Neutrophil (primary cell): ENCODE measurements at regions not wholly inside any gene's neighbourhood (a gene's known extent, or its start where the extent isn't known, plus 50 kb on each side); places are given as distances from the start of the nearest gene placed in this dataset.

Source experiments
- H3K27ac ChIP-seq: fragments of 200-600 bp; sonication (generic); 2 replicates; pipeline ENCODE4 v1.5.1; 2016; ENCODE audit warnings: mild to moderate bottlenecking, moderate library complexity
- H3K27me3 ChIP-seq: fragments of 200-600 bp; sonication (generic); 2 replicates; pipeline ENCODE4 v1.6.0; 2016; ENCODE audit warnings: mild to moderate bottlenecking
- H3K36me3 ChIP-seq: fragments of 200-600 bp; sonication (generic); 2 replicates; pipeline ENCODE4 v1.5.1; 2017
- H3K4me1 ChIP-seq, 2 experiments: fragments of 200-600 bp in 1 of 2; sonication (generic) in 1 of 2; 1 replicate in 1 of 2; 2 replicates in 1 of 2; pipeline versions ENCODE4 v1.5.1 to v1.6.1; 2013 to 2016; ENCODE audit warnings: low read depth in 1 of 2, low read length in 1 of 2, mild to moderate bottlenecking in 1 of 2, moderate library complexity in 1 of 2; ENCODE audit not compliant: control insufficient read depth in 1 of 2, insufficient read depth in 1 of 2
- H3K4me3 ChIP-seq, 2 experiments: fragments of 200-600 bp in 1 of 2; sonication (generic) in 1 of 2; 1 replicate in 1 of 2; 2 replicates in 1 of 2; pipeline ENCODE4 v1.5.1; 2013 to 2016; ENCODE audit warnings: low read depth in 1 of 2, low read length in 1 of 2, mild to moderate bottlenecking in 1 of 2, moderate library complexity in 1 of 2
- H3K9me3 ChIP-seq: fragments of 200-600 bp; sonication (generic); 2 replicates; pipeline ENCODE4 v1.5.1; 2016
- CTCF ChIP-seq: fragments of 200-600 bp; sonication (generic); IDR thresholded peaks from 2 replicates; pipeline ENCODE4 v1.5.1; 2016; ENCODE audit warnings: antibody characterized with exemption

GRCh38 chr6:6925391-6926164 is 182.2 kb upstream of the RREB1 start:
- no peaks in the 10 kb centered on the region for H3K27me3 ChIP-seq
- no peak for TF ChIP-seq CTCF
- H3K36me3 ChIP-seq, result no peaks in the 10 kb centered on the region
- peaks cover 10 to 11% of the 10 kb centered on the region in 2 experiments for H3K4me1 ChIP-seq
- no peaks in the 10 kb centered on the region for H3K9me3 ChIP-seq
- H3K27ac ChIP-seq, result no peak overlapping the region
- no peak overlapping the region for H3K4me3 ChIP-seq

DNA sequence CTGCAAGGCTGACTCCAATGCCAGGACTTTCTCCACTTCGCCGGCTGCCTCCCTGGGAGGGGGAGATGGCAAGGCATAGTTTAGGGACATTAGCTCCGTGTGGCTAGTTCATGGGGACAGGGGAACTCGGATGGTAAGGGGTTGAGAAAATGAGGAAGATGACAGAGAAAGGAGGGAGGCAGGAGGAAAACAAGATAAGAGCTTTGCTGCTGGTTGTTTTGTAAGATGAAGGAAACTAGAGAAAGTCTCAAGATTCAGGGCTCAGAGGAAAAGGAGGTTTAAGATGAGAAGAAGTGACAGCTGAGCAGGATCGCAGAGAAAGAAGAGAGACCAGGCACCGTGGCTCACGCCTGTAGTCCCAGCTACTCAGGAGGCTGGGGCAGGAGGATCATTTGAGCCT is 180.9 kb upstream of the RREB1 start:
- Histone ChIP-seq H3K36me3 (no peaks in the 10 kb centered on the region), H3K27ac (no peak overlapping the region), H3K9me3 (no peaks in the 10 kb centered on the region), H3K27me3 (no peaks in the 10 kb centered on the region), H3K4me3 (no peak overlapping the region), H3K4me1 (peaks cover 18 to 21% of the 10 kb centered on the region in 2 experiments)
- no peak for TF ChIP-seq CTCF

DNA sequence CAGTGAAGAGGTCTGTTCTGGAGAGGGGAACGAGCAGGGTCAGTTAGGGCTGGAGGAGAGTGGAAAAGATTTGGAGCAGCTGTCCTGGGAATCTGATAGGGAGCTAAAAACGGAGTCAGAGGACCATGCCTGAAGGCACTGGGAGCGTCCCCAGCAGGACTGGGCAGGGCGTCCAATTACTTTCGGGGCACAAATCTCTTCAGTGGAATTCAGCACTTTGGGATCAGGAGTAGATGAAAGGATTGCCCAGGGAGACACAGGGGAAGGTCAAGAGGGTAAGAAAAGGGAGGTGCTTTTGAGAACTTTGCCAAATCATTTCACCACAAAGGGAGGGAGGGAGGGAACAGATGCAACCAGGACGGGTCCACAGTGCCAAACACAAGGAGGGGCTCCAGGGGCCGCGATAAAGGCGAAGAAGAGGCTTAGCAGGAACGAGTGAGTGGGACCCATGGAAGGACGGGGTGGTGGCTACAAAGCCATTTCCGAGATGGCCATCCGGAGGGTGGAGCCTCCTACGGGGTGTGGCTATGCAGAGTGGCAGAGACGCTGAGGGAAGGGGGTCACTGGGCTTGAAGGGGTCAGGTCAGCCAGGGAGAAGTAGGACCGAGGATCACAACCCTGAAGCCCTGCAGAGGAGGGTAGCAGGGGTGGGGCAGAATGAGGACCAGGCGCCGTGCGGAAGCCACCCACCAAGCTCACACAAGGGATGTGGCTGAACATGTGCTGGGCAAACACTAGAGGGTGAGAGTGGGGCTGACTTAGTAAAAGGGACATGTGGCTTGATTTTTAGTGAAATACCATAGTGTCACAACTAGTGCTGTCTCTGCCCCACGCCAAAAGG is 180.0 kb upstream of the RREB1 start:
- H3K4me3 ChIP-seq, result peak overlapping the region; percentile 12 to 50
- peak; percentile 13 for TF ChIP-seq CTCF

GRCh38 chr6:6930223-6930880 is 177.4 kb upstream of the RREB1 start:
- H3K27ac ChIP-seq, result no peak overlapping the region
- no peak for TF ChIP-seq CTCF
- H3K27me3 ChIP-seq, result no peaks in the 10 kb centered on the region
- H3K4me3 ChIP-seq, result no peak overlapping the region
- no peaks in the 10 kb centered on the region for H3K36me3 ChIP-seq
- H3K9me3 ChIP-seq, result no peaks in the 10 kb centered on the region
- H3K4me1 ChIP-seq, result peaks cover 18 to 21% of the 10 kb centered on the region in 2 experiments

More for the DNA sequence above, 180.0 kb upstream of the RREB1 start:
- Histone ChIP-seq H3K36me3 (no peaks in the 10 kb centered on the region), H3K27me3 (no peaks in the 10 kb centered on the region), H3K4me1 (peaks cover 18 to 21% of the 10 kb centered on the region in 2 experiments), H3K27ac (peak overlapping the region; percentile 63), H3K9me3 (no peaks in the 10 kb centered on the region)
